RKO (cell line): ENCODE measurements at regions not wholly inside any gene's neighbourhood (a gene's known extent, or its start where the extent isn't known, plus 50 kb on each side); places are given as distances from the start of the nearest gene placed in this dataset.
"Not testable (repeated sequence)": the region's sequence is repeated elsewhere in the genome, so short reads cannot be mapped to it uniquely, and the experiment has no call there.

Experiments used
- DNase-seq: peaks from one replicate; pipeline ENCODE4 v3.0.0-alpha.2; 2016; ENCODE audit warnings: low spot score

- no peak for DNase-seq
These were observed 253.6 kb upstream of the G2E3 start for GRCh38 chr14:30305346-30305745.

- no peak for DNase-seq
These were observed 249.6 kb upstream of the G2E3 start for GRCh38 chr14:30309405-30309804.

- DNase-seq = no peak
These were observed 246.7 kb upstream of the G2E3 start for GRCh38 chr14:30312214-30312613.

DNA sequence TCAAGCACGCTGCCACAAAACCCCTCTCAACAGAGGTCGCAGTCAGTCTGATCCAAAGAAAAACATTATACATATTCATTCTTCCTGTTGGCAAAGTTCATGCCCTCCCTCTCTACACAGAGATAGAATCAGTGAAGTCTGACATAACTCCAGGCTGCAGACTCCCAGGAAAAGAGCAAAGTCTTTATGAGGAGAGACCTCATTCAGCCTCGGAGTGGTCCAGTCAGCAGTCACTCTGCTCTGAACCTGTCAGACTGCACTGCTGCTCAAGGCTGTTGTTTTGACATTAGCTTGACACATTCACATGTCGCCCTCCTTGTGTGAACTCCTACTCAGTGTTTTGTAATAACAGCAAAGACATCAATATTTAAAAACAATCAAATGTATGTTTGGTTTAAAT is 241.2 kb upstream of the G2E3 start:
- DNase-seq = no peak

- DNase-seq = no peak
These were observed 236.1 kb upstream of the G2E3 start for GRCh38 chr14:30322819-30323218.

DNA sequence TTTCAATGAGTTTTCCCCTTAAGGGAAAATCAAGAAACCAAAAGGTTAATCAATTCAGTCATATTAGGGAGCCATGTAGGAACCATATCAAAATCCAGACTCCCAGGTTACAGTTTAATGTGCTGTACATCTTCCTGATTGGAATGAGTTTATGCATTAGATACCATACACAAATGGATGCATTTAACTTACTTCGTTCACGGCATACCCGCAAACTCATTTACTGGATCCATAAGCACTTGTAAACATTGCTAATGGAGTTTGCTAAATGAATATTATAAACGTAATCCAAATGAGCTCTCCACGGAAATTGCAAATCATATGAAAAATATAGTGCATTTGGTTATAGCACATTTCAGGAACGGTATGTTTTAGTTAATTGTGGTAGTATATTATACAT is 228.9 kb upstream of the G2E3 start:
- DNase-seq = no peak

DNA sequence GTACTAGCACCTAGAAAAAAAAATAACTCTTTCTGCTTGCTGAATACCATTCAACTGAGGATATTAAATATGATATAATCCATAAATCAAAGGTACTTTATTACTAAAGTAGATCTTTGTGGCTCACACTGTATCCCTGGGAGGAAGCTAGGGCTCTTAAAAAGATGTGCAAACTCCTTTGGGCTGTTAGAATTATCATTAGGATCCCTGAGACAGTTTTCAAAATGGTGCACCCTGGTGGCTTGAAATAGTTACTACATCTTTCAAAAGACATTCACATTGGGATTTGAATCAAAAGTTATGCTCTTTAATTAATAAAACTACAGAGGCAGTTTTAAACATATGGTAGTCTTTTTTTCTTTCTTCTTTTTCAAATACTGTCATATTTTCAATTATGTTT is 228.5 kb upstream of the G2E3 start:
- peak; percentile 9 for DNase-seq

GRCh38 chr14:30331030-30331429 is 227.9 kb upstream of the G2E3 start:
- DNase-seq = no peak

DNA sequence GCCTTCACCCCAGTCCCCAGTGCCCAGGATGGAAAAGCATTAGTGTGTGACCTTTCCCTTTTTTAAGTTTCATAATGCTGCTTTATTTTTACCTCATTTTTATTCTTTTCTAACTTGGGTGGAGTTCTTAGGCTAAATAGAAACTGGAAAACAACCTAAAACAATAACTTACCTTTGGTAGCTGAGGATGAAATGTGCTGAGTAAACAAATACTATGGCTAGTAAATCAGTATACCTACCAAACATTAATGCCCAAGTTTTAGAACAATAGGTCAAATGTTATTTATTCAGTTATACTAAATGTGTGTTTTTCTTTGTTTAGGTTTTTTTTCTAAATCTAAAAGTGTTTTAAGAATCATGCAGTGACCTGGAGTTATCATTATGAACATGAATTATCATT is 226.6 kb upstream of the G2E3 start:
- no peak for DNase-seq

- DNase-seq = no peak
These were observed 225.0 kb upstream of the G2E3 start for GRCh38 chr14:30333934-30334333.

- no peak for DNase-seq
These were observed 221.5 kb upstream of the G2E3 start for GRCh38 chr14:30337456-30337855.

DNA sequence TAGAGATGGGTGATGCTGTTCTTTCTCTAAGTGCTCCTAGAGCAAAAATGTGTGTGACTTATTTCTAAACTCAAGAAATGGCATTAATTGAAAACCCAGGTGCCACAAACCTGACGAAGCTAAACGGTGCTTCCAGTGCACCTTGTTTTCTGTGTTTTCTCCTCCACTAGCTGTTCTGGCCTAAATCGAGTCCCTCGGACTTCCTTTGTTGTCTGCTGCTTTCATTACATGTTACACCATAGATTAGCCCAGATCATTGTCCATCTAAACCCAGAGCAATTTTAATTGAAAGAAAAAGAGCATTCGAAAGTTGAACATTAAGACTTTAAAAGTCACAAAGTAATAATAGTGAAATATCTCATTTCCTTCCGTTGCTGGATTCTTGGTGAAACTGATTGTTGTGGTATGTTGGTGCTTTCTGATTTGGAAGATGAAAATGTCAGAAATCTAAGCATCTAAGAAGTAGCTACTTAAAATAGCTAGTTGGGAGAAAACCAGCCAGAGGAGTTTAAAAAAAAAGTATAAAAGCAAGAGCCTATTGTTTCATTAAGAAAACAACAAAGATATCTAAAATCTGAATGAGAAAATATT is 219.6 kb upstream of the G2E3 start:
- no peak for DNase-seq

- DNase-seq = no peak
These were observed 218.5 kb upstream of the G2E3 start for GRCh38 chr14:30340495-30340894.

DNA sequence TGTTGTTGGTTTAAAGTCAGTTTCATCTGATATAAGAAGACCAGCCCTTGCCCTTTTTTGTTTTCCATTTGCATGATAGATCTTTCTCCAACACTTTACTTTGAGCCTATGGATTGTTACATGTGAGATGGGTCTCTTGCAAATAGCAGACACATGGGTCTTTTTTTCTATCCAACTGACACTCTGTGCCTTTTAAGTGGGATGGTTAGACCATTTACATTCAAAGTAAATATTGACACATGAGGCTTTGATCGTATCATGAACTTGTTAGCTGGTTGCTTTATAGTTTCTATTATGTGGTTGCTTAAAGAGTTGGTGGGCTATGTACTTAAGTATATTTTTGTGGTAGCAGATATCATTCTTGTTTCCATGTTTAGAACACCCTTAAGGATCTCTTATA is 213.4 kb upstream of the G2E3 start:
- DNase-seq = no peak

DNA sequence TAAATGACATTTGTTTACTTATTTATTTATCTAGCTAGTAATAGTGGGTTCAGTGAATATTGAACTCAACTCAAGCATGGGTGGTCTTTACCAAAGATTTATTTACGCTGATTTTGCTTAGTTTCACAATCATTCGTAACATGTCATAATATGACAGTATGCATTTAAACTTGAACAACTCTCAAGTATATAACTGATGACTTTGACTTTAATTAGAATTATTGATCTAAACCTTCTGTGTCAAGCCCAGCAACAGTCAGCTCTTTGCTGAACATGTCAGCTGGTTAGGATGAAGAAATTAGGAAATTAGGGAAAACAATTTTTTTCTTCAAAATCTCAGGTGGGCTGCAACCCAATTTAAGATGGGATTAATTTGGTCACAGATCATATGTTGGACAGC is 210.5 kb upstream of the G2E3 start:
- no peak for DNase-seq

DNA sequence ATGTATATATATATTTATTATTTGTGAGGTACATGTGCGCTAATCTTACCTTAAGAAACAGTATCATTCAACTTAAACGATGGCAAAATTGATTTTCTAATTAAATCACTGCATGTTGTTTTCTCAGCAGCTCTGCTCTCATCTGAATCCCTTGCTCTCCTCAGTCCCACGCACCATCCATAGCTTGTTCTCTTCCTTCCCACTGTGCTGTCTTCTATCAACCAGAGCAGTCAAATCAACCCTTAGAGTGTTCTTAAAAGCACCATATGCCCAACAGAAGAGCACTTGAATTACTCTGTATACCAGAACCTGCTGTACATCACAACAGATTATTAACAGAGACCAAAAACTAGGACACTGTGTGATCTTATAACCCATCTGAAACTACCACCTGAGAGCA is 209.4 kb upstream of the G2E3 start:
- no peak for DNase-seq

DNA sequence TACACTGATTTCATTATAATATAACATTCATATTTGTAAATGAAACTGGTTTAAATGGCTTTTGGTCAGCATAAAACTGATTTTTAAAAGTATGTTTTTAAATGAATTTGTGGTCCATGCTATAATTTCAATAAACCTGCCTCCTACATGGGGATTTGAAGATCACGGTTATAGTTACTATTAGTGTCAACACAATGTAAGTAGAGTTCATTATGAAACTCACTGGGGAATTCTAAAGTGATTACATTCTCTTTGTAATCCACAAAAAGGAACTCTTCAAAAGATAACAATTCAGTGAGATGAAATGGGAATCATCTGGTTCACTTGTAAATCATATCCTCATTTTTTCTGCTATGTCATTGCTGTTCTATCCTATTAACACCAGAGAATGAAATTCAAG is 204.5 kb upstream of the G2E3 start:
- no peak for DNase-seq

- no peak for DNase-seq
These were observed 203.5 kb upstream of the G2E3 start for GRCh38 chr14:30355431-30355913.

DNA sequence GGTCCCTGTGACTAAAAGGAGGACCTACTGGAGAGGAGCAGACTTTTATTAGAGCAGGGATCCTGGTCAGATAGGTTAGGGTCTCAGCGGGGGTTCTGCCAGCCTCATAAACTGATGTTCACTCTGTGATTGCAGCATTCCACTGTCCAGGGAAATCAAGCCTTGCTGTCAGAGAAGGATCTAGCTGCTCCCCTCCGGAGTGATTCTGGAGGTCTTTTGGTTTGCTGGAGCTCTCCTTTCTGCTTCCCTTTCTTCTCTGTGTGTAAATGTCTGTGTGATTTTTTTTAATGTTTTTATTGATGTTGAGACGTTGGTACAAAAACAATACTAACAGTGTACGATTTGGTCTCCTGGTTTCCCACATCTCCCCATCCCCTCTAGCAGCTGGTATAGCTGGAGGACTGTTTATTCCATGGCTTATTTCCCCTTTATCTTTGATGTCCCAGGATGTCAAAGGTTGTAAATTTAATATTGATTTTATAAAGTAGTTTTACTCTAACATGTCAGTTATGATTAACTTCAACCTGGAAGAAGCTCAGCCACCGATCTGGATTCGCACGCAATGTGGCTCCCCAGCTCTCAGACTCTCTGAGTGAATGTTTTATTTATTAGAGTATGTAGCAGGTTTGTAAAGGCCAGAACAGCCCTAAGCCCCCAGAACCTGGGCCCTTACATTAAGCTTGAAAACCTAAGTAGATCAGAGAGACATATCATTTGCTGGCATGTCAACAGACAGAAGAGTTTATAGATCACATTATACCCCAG is 202.3 kb upstream of the G2E3 start:
- DNase-seq = no peak

- no peak for DNase-seq
These were observed 201.2 kb upstream of the G2E3 start for GRCh38 chr14:30357791-30358190.

GRCh38 chr14:30362369-30363218 is 196.4 kb upstream of the G2E3 start:
- DNase-seq = no peak

DNA sequence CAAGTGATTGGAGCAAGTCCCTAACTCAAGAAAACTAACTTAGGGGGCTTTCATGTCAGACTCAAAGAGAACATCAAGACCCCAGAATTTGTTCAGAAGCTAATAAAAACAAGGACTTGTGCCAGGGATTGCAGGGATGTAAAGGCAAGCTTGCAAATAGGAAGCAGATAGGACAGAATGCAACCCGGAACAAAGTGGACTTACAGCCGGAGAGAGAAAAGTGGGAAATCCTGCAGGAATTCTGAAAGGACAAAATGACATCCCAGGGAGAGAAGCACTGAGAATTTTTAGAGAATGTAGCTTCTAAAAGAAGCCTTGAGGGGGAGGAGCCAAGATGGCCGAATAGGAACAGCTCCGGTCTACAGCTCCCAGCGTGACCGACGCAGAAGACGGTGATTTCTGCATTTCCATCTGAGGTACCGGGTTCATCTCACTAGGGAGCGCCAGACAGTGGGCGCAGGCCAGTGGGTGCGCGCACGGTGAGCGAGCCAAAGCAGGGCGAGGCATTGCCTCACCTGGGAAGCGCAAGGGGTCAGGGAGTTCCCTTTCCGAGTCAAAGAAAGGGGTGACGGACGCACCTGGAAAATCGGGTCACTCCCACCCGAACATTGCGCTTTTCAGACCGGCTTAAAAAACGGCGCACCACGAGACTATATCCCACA is 195.6 kb upstream of the G2E3 start:
- DNase-seq = not testable (repeated sequence)
